Left cardiac atrium (tissue), 4 donors: ENCODE measurements at regions not wholly inside any gene's neighbourhood (a gene's known extent, or its start where the extent isn't known, plus 50 kb on each side); places are given as distances from the start of the nearest gene placed in this dataset.
A peak's percentile ranks its signal among the peaks of the same experiment; 100 is the strongest.
"Not testable (repeated sequence)": the region's sequence is repeated elsewhere in the genome, so short reads cannot be mapped to it uniquely, and the experiment has no call there.

Source experiments
- ATAC-seq, 2 donors: fragments of 200-7000 bp; cut with Tn5 transposase; one replicate each; pipeline ENCODE4 v1.9.1; 2020; ENCODE audit warnings: mild to moderate bottlenecking in 2 of 2, moderate library complexity in 2 of 2
- DNase-seq: peaks from one replicate; pipeline ENCODE4 v3.0.0-alpha.2; 2020
- intact Hi-C, 2 donors: fragments of 100-400 bp; cut with DNase I; formaldehyde crosslinking; loops; one replicate each; pipeline versions ENCODE4 v1.14.1 to v1.15.1; 2022 to 2023
- donor health status: DM: no; HTN: yes; CAD: no.
- donor health status: DM: no; HTN: yes; CAD: no; lungs with severe emphysema.
- donor health status: DM: yes; HTN: yes; CAD: no.
- donor health status: Dilated cardiomyopathy.

GRCh38 chr3:26962492-26963360, 340.2 kb downstream of the LRRC3B start:
- DNase-seq (no peak), ATAC-seq (peak in 1 of 2 donors; percentile 51)
- intact Hi-C loops, result no loop called here

- ATAC-seq (no peak), DNase-seq (no peak)
- intact Hi-C loops, result no loop called here
Measured at GRCh38 chr3:26963361-26963743, 340.8 kb downstream of the LRRC3B start.

DNA sequence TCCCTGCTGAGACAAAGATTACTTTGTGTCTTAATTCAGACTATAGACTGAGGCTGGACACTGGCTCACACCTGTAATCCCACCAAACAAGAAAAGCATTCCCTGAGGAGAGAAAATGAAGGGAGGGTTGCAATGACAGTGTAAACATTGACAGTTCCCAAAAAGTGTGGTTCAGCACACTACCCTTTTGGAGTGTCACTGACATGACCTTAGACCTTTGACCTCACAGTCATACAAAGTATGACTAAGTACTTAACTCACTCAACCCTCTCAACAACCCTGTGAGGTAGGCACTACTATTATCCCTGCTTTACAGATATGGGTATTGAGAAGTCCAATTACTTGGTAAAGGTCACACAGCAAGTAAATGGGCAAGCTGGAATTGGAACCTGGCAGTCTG, 341.7 kb downstream of the LRRC3B start:
- no peak for DNase-seq
- intact Hi-C loops, result no loop called here

DNA sequence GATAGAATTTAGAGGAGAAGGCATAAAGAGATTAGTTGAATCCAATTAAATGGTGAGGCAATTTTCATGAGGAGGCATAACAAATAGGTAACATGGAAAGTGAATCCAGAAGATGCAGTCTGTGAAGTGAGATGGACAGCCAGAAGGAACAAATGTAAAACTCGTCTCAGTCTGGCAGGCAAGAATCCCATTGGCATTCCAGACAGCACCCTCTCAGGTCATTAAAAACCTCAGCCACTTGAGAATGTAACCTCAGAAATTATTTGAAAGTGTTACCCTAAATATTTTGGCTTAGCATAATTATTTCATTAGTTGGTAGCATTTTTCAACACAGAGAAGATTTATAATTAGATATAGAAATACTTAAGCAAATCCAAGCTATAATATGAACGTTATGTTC, 342.3 kb downstream of the LRRC3B start:
- DNase-seq (no peak), ATAC-seq (no peak)
- intact Hi-C loops, result no loop called here

More for the DNA sequence above, 341.7 kb downstream of the LRRC3B start:
- no peak for ATAC-seq

DNA sequence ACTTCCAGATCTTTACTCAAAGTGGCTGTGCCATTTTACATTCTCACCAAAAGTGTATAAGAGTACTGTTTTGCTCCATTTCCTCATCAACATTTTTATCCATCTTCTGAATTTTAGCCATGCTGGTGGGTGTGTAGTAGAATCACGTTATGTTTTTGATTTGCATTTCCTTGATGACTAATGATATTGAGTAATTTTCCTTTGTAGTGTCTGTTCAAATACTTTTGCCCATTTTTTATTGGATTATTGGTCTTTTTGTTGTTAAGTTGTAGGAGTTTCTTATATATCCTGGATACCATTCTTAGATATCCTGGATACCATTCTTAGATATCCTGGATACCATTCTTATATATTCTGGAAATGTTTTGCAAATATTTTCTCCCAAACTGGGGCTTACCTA, 344.9 kb downstream of the LRRC3B start:
- intact Hi-C loops, result no loop called here
- DNase-seq (no peak), ATAC-seq (no peak)

- ATAC-seq, result no peak
- DNase-seq, result no peak
- intact Hi-C loops, result no loop called here
Measured at GRCh38 chr3:26984416-26985390, 362.1 kb downstream of the LRRC3B start.

- ATAC-seq, result no peak
- intact Hi-C loops, result no loop called here
- DNase-seq, result no peak
Measured at GRCh38 chr3:26989037-26989436, 366.5 kb downstream of the LRRC3B start.

DNA sequence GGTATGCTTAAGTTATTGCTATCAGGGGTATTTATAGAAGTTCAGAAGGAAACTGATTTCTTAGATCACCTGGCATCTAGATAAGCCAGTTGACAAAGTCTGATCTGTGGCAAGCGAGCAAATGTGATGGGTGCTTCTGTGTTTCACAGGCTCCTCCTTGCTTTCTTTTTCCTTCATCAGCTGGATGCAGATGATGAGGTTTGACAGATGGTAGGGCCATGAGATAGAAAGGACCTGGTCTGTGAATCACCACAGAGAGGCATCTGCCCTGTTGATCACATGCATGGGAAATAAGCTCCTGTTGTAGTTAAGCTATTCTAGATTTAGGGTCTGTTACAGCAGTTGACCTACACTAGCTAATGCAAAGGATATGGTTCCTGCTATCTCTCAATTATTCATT, 372.0 kb downstream of the NEK10 start:
- ATAC-seq (no peak), DNase-seq (no peak)
- intact Hi-C loops, result no loop called here

GRCh38 chr3:27010834-27011233, 358.3 kb downstream of the NEK10 start:
- DNase-seq (no peak), ATAC-seq (no peak)
- intact Hi-C loops, result no loop called here

DNA sequence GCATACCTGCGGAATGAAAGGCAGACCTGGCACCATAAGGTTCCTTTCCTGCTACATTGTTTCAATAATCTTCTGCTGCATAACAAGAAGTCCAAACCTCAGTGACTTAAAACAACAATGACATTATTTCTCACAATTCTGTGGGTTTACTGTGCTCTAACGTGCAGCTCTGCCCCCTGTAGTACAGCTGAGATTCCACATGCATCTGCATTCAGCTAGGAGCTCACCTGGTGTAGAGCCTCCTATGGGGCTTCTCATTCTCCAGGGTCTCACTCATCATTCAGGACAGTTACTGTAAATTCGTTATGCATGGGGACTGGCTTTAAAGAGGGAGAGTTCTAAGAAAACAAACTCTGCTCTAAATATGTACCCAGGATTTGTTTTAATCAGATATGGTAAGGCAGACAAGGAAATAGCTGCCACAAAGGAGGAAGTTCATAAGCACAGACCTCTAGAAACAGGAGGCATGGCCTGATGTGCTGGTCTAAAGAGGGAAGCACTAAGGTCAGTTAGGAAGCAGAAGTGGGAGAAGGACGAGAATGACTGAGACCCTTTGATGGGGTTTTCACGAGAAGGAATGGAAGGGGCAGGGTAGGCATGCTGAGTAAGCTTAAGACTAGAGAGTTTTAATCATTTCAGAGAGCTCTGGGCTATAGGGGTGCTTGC, 347.0 kb downstream of the NEK10 start:
- ATAC-seq (no peak), DNase-seq (no peak)
- intact Hi-C loops, result no loop called here

GRCh38 chr3:27024493-27024892, 344.7 kb downstream of the NEK10 start:
- DNase-seq (no peak), ATAC-seq (no peak)
- intact Hi-C loops, result no loop called here

DNA sequence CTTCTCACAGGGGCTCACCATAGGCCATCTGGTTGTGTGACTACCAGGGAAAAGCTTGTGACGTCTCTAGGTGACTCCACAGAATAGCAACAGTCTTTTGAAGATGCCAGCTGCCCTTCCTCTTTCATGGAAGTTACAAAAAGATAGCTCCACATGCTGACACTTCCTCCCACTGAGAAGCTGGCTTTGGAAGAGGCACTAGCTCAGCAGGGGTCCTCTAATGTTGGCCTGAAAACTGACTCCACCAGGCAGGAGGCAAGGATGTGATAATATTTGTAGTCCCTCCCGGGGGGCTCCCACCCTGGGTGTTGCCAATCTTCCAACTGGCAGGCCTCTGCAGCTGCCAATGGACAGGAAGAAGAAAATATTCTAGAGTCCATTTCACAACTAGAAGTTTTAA, 343.5 kb downstream of the NEK10 start:
- no peak for DNase-seq
- intact Hi-C loops, result no loop called here
- no peak for ATAC-seq

GRCh38 chr3:27031476-27031875, 337.7 kb downstream of the NEK10 start:
- intact Hi-C loops, result no loop called here
- DNase-seq (no peak), ATAC-seq (no peak)

- ATAC-seq (no peak), DNase-seq (no peak)
- intact Hi-C loops, result no loop called here
Measured at GRCh38 chr3:27034255-27034654, 334.9 kb downstream of the NEK10 start.

DNA sequence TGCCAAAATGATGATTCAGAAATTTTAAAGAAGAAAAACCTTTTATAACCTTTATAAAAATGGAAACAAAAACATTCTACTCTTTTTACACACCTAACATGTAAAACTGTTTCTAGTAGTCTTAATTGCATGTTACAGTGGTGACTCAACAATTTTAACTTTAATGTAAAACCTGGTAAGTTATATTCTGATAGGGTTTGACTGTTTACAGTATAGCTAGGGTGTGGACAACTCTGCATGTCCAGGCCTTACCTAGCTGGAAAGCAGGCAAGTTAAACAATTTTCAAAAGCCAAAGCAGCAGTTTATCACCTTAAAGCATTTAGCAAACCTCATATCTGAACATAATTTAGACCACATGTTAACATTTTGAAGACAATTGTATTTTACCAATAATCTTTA, 328.5 kb downstream of the NEK10 start:
- ATAC-seq, result no peak
- DNase-seq, result no peak
- intact Hi-C loops, result no loop called here

DNA sequence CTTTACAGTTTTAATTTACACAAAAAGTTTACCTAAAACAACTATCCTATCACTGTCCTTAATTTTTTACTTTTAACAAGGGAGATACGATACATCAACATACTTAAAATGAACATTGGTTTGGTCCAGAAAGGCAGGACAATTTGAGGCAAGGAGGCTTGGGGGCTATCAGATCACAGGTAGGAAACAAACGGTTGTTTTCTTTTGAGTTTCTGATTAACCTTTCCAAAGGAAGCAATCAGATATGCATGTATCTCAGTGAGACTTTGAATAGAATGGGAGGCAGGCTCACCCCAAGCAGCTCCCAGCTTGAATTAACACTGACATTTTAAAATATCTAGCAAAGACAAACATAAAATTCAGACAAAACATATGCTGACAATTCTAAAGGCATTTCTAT, 326.6 kb downstream of the NEK10 start:
- intact Hi-C loops, DNase-seq, ATAC-seq: not testable (repeated sequence)

GRCh38 chr3:27043328-27043955, 325.7 kb downstream of the NEK10 start:
- ATAC-seq, result no peak
- DNase-seq, result no peak
- intact Hi-C loops, result no loop called here

GRCh38 chr3:27044931-27045481, 324.2 kb downstream of the NEK10 start:
- DNase-seq, result no peak
- no peak for ATAC-seq
- intact Hi-C loops, result no loop called here

- intact Hi-C loops, result no loop called here
- ATAC-seq (no peak), DNase-seq (no peak)
Measured at GRCh38 chr3:27046351-27046750, 322.8 kb downstream of the NEK10 start.
